ENCODE measurements at regions not wholly inside any gene's neighbourhood (a gene's known extent, or its start where the extent isn't known, plus 50 kb on each side); places are given as distances from the start of the nearest gene placed in this dataset.

- DNase-seq: no peak
Measured at GRCh38 chr13:63979951-63980350, 2564.3 kb upstream of the PCDH20 start.

DNA sequence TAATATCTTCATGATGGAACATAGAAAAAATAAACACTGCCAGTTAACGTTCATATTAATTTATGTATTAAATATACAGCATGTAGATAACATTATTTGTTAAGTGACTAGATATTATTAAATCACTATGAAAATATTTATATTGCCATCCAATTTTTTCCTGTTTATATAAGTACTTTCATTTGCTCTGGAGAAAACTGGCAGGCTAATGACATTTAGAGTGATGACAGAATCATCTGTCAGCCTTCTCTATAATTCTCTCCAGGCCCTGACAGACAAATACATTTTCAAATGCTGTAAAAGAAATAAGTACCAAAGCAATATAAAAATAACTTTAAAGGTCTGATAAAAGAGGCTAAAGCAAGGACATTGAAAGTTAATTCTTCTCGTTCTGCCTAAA lies 2556.7 kb upstream of the PCDH20 start:
- DNase-seq: no peak

GRCh38 chr13:63954683-63955082 lies 2539.0 kb upstream of the PCDH20 start:
- DNase-seq: no peak

- no peak for DNase-seq
Measured at GRCh38 chr13:63948045-63948444, 2532.4 kb upstream of the PCDH20 start.

DNA sequence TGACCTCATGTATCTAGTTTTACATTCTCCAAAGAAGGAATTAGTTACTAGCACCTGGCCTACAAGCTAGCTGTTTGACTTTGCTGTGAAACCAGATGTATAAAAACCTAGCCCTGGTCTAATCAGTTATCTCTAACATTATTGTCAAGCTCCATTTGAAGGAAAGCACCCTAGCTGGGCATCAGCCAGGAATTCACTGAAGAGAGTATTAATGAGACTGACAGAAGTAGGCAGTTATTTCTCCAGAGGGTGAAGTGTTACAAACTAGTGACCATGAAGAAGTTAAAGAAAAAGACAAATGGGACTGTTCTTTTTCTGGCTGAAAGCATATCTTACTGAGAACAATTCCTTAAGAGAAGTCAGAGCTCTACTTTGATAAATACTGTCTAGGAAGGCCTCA lies 2529.3 kb upstream of the PCDH20 start:
- DNase-seq: no peak

- DNase-seq: no peak
Measured at GRCh38 chr13:63942372-63942771, 2526.7 kb upstream of the PCDH20 start.

GRCh38 chr13:63938851-63939250 lies 2523.2 kb upstream of the PCDH20 start:
- DNase-seq: no peak

GRCh38 chr13:63910511-63910910 lies 2494.9 kb upstream of the PCDH20 start:
- no peak for DNase-seq

GRCh38 chr13:63909726-63910375 lies 2494.2 kb upstream of the PCDH20 start:
- DNase-seq: no peak

GRCh38 chr13:63902141-63902540 lies 2486.5 kb upstream of the PCDH20 start:
- no peak for DNase-seq

DNA sequence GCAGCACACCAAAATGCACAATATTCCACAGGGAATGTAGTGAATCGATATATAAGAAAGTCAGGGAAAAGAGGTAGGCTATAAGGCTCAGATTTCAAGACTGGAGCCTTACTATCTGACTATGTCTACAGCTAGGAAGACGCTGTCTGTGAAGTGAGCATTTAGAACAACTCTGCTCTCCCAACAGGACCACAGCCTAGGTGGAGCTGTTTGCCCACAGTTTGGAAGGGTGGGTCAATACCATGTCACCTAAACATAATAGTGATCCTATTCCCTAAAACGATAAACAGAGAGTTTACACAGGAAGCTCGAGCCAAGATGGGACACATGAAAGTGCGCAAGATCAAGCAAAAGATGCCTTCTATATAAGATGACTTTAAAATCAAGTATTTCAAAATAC lies 2486.0 kb upstream of the PCDH20 start:
- DNase-seq: no peak

GRCh38 chr13:63900406-63900805 lies 2484.8 kb upstream of the PCDH20 start:
- DNase-seq: no peak

- no peak for DNase-seq
Measured at GRCh38 chr13:63896321-63896720, 2480.7 kb upstream of the PCDH20 start.

GRCh38 chr13:63882052-63882451 lies 2466.4 kb upstream of the PCDH20 start:
- DNase-seq: no peak

DNA sequence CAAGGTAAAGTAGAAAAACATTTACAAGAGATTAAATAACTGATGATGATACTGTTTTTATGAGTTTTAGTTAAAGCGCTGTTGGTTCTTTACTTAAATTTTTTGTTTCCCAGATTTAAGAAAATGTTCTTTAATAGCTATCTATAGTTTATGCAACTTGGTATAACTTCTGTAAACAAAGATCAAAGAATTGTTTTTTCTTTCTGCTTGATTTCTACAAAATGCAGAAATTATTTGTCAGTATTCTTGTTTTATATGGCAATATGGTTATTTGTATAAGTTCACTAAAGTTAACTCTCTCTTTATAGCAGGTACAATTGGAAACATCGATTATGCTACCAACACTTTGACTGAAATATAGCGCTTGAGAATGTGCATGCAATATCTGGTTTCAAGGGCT lies 2465.1 kb upstream of the PCDH20 start:
- DNase-seq: no peak

DNA sequence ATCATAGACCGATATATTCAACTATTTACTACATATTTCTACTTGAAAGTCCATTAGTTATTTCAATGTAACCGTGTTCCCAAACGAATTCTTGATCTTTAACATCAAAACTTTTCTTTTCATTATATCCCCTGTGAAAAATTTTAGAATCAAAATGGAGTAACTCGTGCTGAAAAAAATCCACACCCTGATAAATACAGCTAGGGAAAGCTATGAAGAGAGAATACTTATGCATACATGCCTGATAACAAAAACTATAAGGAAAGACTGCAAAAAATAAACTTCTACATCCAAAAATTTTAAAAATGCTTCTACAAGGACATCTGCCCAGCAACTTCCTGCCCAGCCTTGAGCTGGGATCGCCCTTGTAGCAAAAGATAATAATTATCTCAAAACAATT lies 2458.3 kb upstream of the PCDH20 start:
- no peak for DNase-seq

DNA sequence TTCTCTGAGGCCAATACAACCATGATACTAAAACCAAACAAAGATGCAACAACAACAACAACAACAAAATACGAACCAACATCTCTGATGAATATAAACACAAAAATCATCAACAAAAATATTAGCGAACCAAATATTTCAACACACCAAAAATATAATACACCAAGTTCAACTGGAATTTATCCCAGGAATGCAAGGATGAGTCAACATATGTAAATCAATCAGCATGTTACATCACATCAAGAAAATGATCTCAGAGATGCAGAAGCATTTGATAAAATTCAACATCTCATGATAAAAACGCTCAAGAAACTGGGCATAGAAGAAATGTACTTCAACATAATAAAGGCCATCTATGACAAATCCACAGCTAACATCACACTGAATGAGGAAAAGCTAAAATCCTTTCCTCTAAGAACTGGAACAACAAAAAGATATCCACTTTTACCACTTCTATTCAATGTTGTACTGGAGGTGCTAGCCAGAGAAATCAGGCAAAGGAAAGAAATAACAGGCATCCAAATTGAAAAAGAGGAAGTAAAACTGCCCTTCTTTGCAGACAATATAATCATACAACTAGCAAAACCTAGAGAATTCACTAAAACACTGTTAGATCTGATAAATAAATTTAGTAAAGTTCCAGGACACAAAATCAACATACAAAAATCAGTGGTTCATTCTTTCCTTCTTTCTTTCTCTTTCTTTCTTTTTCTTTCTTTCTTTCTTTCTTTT lies 2448.7 kb upstream of the PCDH20 start:
- no peak for DNase-seq

- no peak for DNase-seq
Measured at GRCh38 chr13:63855457-63856118, 2439.9 kb upstream of the PCDH20 start.

DNA sequence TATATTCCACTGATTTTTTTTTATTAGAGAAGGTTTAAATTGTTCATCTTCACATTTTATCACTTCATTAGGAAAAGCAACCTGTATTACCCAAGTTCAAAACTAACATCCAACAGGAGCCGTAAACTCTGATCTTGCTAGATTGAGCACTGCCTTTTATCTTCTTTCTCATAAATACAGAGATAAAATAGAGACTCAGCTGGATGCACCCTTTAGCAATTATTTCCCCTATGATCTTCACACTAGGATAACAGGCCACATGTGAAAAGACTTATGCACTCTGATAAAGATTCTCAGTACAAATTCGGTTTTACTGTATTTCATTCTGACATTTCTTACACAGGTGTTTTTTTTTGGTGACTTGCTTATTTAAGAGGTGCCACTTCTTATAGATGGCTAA lies 2438.2 kb upstream of the PCDH20 start:
- no peak for DNase-seq

DNA sequence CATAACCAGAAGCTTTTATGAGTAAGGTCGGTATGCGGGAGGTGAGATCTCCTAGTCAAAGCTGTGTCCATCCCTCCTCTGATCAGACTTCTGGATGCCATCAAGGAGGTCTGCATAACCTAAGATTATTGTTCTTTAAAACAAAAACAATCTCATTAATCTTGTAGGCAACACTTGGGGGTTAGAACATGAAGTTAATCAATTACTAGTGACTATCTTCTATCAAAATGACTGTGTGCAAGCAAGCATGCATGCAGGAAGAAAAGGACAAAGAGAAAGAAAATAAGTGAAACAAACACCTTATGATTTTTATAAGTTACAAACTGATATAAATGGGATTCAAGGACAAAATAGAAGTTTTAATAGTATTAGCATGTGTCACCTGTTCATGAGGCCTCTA lies 2435.9 kb upstream of the PCDH20 start:
- DNase-seq: no peak

GRCh38 chr13:63843766-63844699 lies 2428.4 kb upstream of the PCDH20 start:
- DNase-seq: no peak

GRCh38 chr13:63842102-63842501 lies 2426.5 kb upstream of the PCDH20 start:
- DNase-seq: no peak
